IMR-90 (cell line): ENCODE measurements at regions not wholly inside any gene's neighbourhood (a gene's known extent, or its start where the extent isn't known, plus 50 kb on each side); places are given as distances from the start of the nearest gene placed in this dataset.

Experiments
- ATAC-seq: fragments of 200-7000 bp; cut with Tn5 transposase; 2 replicates; pipeline ENCODE4 v1.9.1; 2020; ENCODE audit warnings: low read depth, mild to moderate bottlenecking, moderate library complexity
- BruUV-seq: library from RNA; stranded (reverse); fragments of 400-500 nt; replicated peaks from 2 replicates; lab custom pipeline; 2021; lab: Mats Ljungman, UMichigan
- CTCF ChIA-PET: fragments of 300-600 bp; formaldehyde crosslinking; extraction: SDS; loops from one replicate; lab custom pipeline; 2021; ENCODE audit warnings: antibody characterized with exemption; lab: Yijun Ruan, JAX
- POLR2A ChIA-PET: fragments of 300-600 bp; sonication (Branson Sonifier 250); formaldehyde crosslinking; loops from one replicate; lab custom pipeline; 2022; ENCODE audit warnings: antibody characterized with exemption; ENCODE audit not compliant: unreplicated experiment; lab: Charles Lee
- DNase-seq: peaks from one replicate; pipeline ENCODE4 v3.0.0; 2013
- H2AFZ ChIP-seq: replicated peaks from 2 replicates; pipeline ENCODE3; 2013; ENCODE audit warnings: low read length, mild to moderate bottlenecking; ENCODE audit not compliant: poor library complexity
- H2AK5ac ChIP-seq: 2 replicates; pipeline ENCODE4 v1.6.1; 2013; ENCODE audit warnings: low read depth, low read length, inconsistent platforms
- H2AK9ac ChIP-seq: replicated peaks from 2 replicates; pipeline ENCODE3; 2013; ENCODE audit warnings: mild to moderate bottlenecking, low read depth, low read length, moderate library complexity; ENCODE audit not compliant: poor library complexity
- H2BK120ac ChIP-seq: 2 replicates; pipeline ENCODE4 v1.6.1; 2013; ENCODE audit warnings: low read depth, low read length, inconsistent platforms
- H2BK15ac ChIP-seq: 3 replicates; pipeline ENCODE4 v1.6.1; 2013; ENCODE audit warnings: low read depth, low read length, inconsistent platforms
- H2BK20ac ChIP-seq: 2 replicates; pipeline ENCODE4 v1.6.1; 2013; ENCODE audit warnings: low read depth, mild to moderate bottlenecking, inconsistent platforms, low read length, moderate library complexity
- H2BK5ac ChIP-seq: 2 replicates; pipeline ENCODE4 v1.6.1; 2013; ENCODE audit warnings: mild to moderate bottlenecking, low read depth, low read length, inconsistent platforms; ENCODE audit not compliant: poor library complexity, severe bottlenecking
- H3K14ac ChIP-seq: replicated peaks from 2 replicates; pipeline ENCODE4 v1.6.1; 2013; ENCODE audit warnings: low read depth, low read length, inconsistent platforms
- H3K18ac ChIP-seq: 2 replicates; pipeline ENCODE4 v1.6.1; 2013; ENCODE audit warnings: low read depth, low read length, control low read depth
- H3K23ac ChIP-seq: 2 replicates; pipeline ENCODE4 v1.6.1; 2013; ENCODE audit warnings: low read depth, low read length, inconsistent platforms
- H3K27ac ChIP-seq: 2 replicates; pipeline ENCODE4 v1.5.1; 2013; ENCODE audit warnings: mild to moderate bottlenecking, control low read depth, low read length; ENCODE audit not compliant: insufficient read depth
- H3K27me3 ChIP-seq: 2 replicates; pipeline ENCODE4 v1.6.1; 2013; ENCODE audit warnings: low read length; ENCODE audit not compliant: control insufficient read depth, insufficient read depth
- H3K36me3 ChIP-seq: 2 replicates; pipeline ENCODE4 v1.6.1; 2013; ENCODE audit warnings: low read length, mixed read lengths; ENCODE audit not compliant: control insufficient read depth, insufficient read depth
- H3K4ac ChIP-seq: 2 replicates; pipeline ENCODE4 v1.6.1; 2013; ENCODE audit warnings: low read depth, low read length, inconsistent platforms
- H3K4me1 ChIP-seq: 2 replicates; pipeline ENCODE4 v1.6.1; 2013; ENCODE audit warnings: low read length, mixed read lengths; ENCODE audit not compliant: control insufficient read depth, insufficient read depth
- H3K4me2 ChIP-seq: 2 replicates; pipeline ENCODE4 v1.6.1; 2013; ENCODE audit warnings: low read depth, mild to moderate bottlenecking, control low read depth, low read length, moderate library complexity
- H3K4me3 ChIP-seq: 2 replicates; pipeline ENCODE4 v1.5.1; 2013; ENCODE audit warnings: low read depth, mild to moderate bottlenecking, control low read depth, low read length, moderate library complexity; ENCODE audit not compliant: insufficient read depth
- H3K56ac ChIP-seq: 2 replicates; pipeline ENCODE4 v1.6.1; 2013; ENCODE audit warnings: low read length, inconsistent platforms; ENCODE audit not compliant: insufficient read depth; ENCODE audit errors: extremely low read depth
- H3K79me1 ChIP-seq, 2 experiments: 2 replicates each; pipeline ENCODE4 v1.6.1; 2013; ENCODE audit warnings: low read length in 2 of 2, inconsistent platforms in 1 of 2, low read depth in 1 of 2
- H3K9ac ChIP-seq: 2 replicates; pipeline ENCODE4 v1.6.1; 2013; ENCODE audit warnings: low read depth, low read length, control low read depth
- H3K9me1 ChIP-seq: 2 replicates; pipeline ENCODE4 v1.6.1; 2013; ENCODE audit warnings: low read length, inconsistent platforms; ENCODE audit not compliant: insufficient read depth
- H3K9me3 ChIP-seq: 2 replicates; pipeline ENCODE4 v1.6.1; 2013; ENCODE audit warnings: low read length; ENCODE audit not compliant: control insufficient read depth, insufficient read depth
- H4K20me1 ChIP-seq: 2 replicates; pipeline ENCODE4 v1.6.1; 2013; ENCODE audit warnings: low read length, inconsistent platforms; ENCODE audit not compliant: insufficient read depth
- H4K5ac ChIP-seq: 2 replicates; pipeline ENCODE4 v1.6.1; 2013; ENCODE audit warnings: mild to moderate bottlenecking, low read depth, low read length, control low read depth
- H4K8ac ChIP-seq, 2 experiments: 2 replicates each; pipeline ENCODE4 v1.6.1; 2013; ENCODE audit warnings: low read depth in 2 of 2, low read length in 2 of 2, control low read depth in 1 of 2, inconsistent platforms in 1 of 2
- H4K91ac ChIP-seq: 2 replicates; pipeline ENCODE4 v1.6.1; 2013; ENCODE audit warnings: low read depth, low read length, inconsistent platforms; ENCODE audit not compliant: insufficient read depth
- CTCF ChIP-seq: conservative IDR thresholded peaks from 2 replicates; pipeline ENCODE4 v1.5.1; 2012; ENCODE audit warnings: mild to moderate bottlenecking, low read depth, low read length, improper control_type of control experiment
- ELK1 ChIP-seq: fragments of 150-350 bp; IDR thresholded peaks from 2 replicates; pipeline ENCODE4 v1.6.1; 2016; ENCODE audit warnings: low read depth, mild to moderate bottlenecking, low read length, moderate library complexity, borderline replicate concordance
- FOS ChIP-seq: fragments of 150-350 bp; IDR thresholded peaks from 2 replicates; pipeline ENCODE4 v1.6.1; 2016; ENCODE audit warnings: low read depth, low read length
- POLR2A ChIP-seq: IDR thresholded peaks from 2 replicates; pipeline ENCODE4 v1.6.1; 2012; ENCODE audit warnings: mild to moderate bottlenecking, low read depth, low read length
- RAD21 ChIP-seq: IDR thresholded peaks from 2 replicates; pipeline ENCODE4 v1.6.1; 2012; ENCODE audit warnings: low read length, improper control_type of control experiment
- SMC3 ChIP-seq: fragments of 150-350 bp; IDR thresholded peaks from 2 replicates; pipeline ENCODE4 v1.6.1; 2016; ENCODE audit warnings: low read depth, mild to moderate bottlenecking, antibody characterized with exemption, low read length, moderate library complexity
- WGBS, 2 experiments: methylation state at CpG; one replicate each; pipeline versions ENCODE4 v1.1.5 to v1.1.7; 2013; ENCODE audit warnings: missing lambda C conversion rate in 2 of 2; ENCODE audit not compliant: insufficient read length in 1 of 2; ENCODE audit errors: extremely low coverage in 2 of 2; 5-methylcytosine and 5-hydroxymethylcytosine counted together
- dilution Hi-C: fragments of 300-500 bp; cut with HindIII; formaldehyde crosslinking; loops from one replicate; pipeline ENCODE4 v1.14.3; 2018; ENCODE audit warnings: low sequenced_read_pairs; ENCODE audit not compliant: unreplicated experiment
- in situ Hi-C: fragments of 300-500 bp; cut with MboI; formaldehyde crosslinking; loops from 3 replicates; pipeline ENCODE4 v1.14.3; 2019; ENCODE audit warnings: low sequenced_read_pairs, inconsistent platforms, mixed read lengths
- intact Hi-C: fragments of 100-400 bp; cut with micrococcal nuclease; formaldehyde crosslinking; loops from 2 replicates; pipeline ENCODE4 v1.10.0; 2022

- no peaks in the 10 kb centered on the region for H3K9me3 ChIP-seq
- H3K9ac ChIP-seq: no peak overlapping the region
- ATAC-seq (no peak), DNase-seq (no peak)
- POLR2A ChIA-PET: no interaction called here
- no peak overlapping the region for H3K23ac ChIP-seq
- no peak overlapping the region for H3K18ac ChIP-seq
- no peaks in the 10 kb centered on the region for H3K4me1 ChIP-seq
- H3K79me1 ChIP-seq: no peaks in the 10 kb centered on the region
- CTCF ChIA-PET: no interaction called here
- H2BK20ac ChIP-seq: no peak overlapping the region
- H3K27me3 ChIP-seq: no peaks in the 10 kb centered on the region
- in situ Hi-C loops (no loop called here), intact Hi-C loops (no loop called here), dilution Hi-C loops (no loop called here)
- no peaks in the 10 kb centered on the region for H3K9me1 ChIP-seq
- no peak overlapping the region for H3K56ac ChIP-seq
- TF ChIP-seq ELK1 (no peak), CTCF (no peak), SMC3 (no peak), RAD21 (no peak), FOS (no peak), POLR2A (no peak)
- no peak overlapping the region for H2BK15ac ChIP-seq
- H4K20me1 ChIP-seq: no peaks in the 10 kb centered on the region
- no peak overlapping the region for H3K27ac ChIP-seq
- WGBS, 2 experiments: no CpG with 5 or more reads among the region's 1 CpG
- no peak overlapping the region for H2AK9ac ChIP-seq
- H2AFZ ChIP-seq: no peak overlapping the region
- H3K4ac ChIP-seq: no peak overlapping the region
- H3K4me2 ChIP-seq: no peak overlapping the region
- H2AK5ac ChIP-seq: no peak overlapping the region
- no peak overlapping the region for H4K5ac ChIP-seq
- H3K14ac ChIP-seq: no peak overlapping the region
- H4K8ac ChIP-seq: no peak overlapping the region
- no peak overlapping the region for H2BK5ac ChIP-seq
- H3K36me3 ChIP-seq: no peaks in the 10 kb centered on the region
- H4K91ac ChIP-seq: no peak overlapping the region
- H2BK120ac ChIP-seq: no peak overlapping the region
- no peak overlapping the region for H3K4me3 ChIP-seq
- BruUV-seq: no TSS peak
Measured at GRCh38 chr3:77726517-77726916, 686.6 kb downstream of the ROBO2 start.
